Naive thymus-derived CD8-positive, alpha-beta T cell (primary cell): ENCODE measurements at regions not wholly inside any gene's neighbourhood (a gene's known extent, or its start where the extent isn't known, plus 50 kb on each side); places are given as distances from the start of the nearest gene placed in this dataset.

Experiments
- ATAC-seq, 2 donors: fragments of 150-1000 bp; cut with Tn5 transposase in 1 of 2; sonication (Bioruptor Pico), chemical (Tn5 transposase) in 1 of 2; 1 replicate in 1 of 2; 2 replicates in 1 of 2; pipeline ENCODE4 v1.10.0; 2021; ENCODE audit warnings: mild to moderate bottlenecking in 2 of 2, moderate library complexity in 2 of 2
- POLR2A ChIA-PET: fragments of 350-600 bp; sonication (Branson Sonifier 250); formaldehyde crosslinking; loops from one replicate; lab custom pipeline; 2021; ENCODE audit warnings: antibody characterized with exemption; lab: Charles Lee
- DNase-seq, 10 donors: peaks; one replicate each; pipeline versions ENCODE4 v3.0.0 to v3.0.0-alpha.2; 2020 to 2022
- H3K27ac Mint-ChIP-seq, 10 donors: one replicate each; pipeline ENCODE4 v1.8.0; 2020 to 2022; ENCODE audit warnings: mild to moderate bottlenecking in 10 of 10, mixed read lengths in 10 of 10, moderate library complexity in 4 of 10, inconsistent platforms in 1 of 10
- H3K27me3 Mint-ChIP-seq, 5 donors: one replicate each; pipeline ENCODE4 v1.8.0; 2021 to 2022; ENCODE audit warnings: mixed read lengths in 5 of 5
- H3K36me3 Mint-ChIP-seq, 3 donors: one replicate each; pipeline ENCODE4 v1.8.0; 2020 to 2022; ENCODE audit warnings: mixed read lengths in 3 of 3, mild to moderate bottlenecking in 2 of 3, inconsistent platforms in 1 of 3
- H3K4me1 Mint-ChIP-seq, 4 donors: one replicate each; pipeline ENCODE4 v1.8.0; 2021 to 2022; ENCODE audit warnings: mixed read lengths in 4 of 4
- H3K4me3 Mint-ChIP-seq, 10 donors: one replicate each; pipeline ENCODE4 v1.8.0; 2020 to 2022; ENCODE audit warnings: mild to moderate bottlenecking in 10 of 10, mixed read lengths in 10 of 10, moderate library complexity in 6 of 10, inconsistent platforms in 1 of 10
- H3K9me3 Mint-ChIP-seq, 9 donors: one replicate each; pipeline ENCODE4 v1.8.0; 2020 to 2022; ENCODE audit warnings: mixed read lengths in 9 of 9, mild to moderate bottlenecking in 3 of 9, inconsistent platforms in 1 of 9, moderate library complexity in 1 of 9

- no peak for ATAC-seq
- H3K4me3 Mint-ChIP-seq: no peak overlapping the region
- peaks cover 0 to 4% (median 0%) of the 10 kb centered on the region in 5 donors for H3K27me3 Mint-ChIP-seq
- no peaks in the 10 kb centered on the region for H3K36me3 Mint-ChIP-seq
- no peak for DNase-seq
- no peaks in the 10 kb centered on the region for H3K4me1 Mint-ChIP-seq
- peaks cover 0 to 1% (median 0%) of the 10 kb centered on the region in 9 donors for H3K9me3 Mint-ChIP-seq
- POLR2A ChIA-PET: no interaction called here
- no peak overlapping the region for H3K27ac Mint-ChIP-seq
These were observed 395.9 kb downstream of the SAMD5 start for GRCh38 chr6:147904416-147904815.

- H3K36me3 Mint-ChIP-seq: no peaks in the 10 kb centered on the region
- no peaks in the 10 kb centered on the region for H3K4me1 Mint-ChIP-seq
- POLR2A ChIA-PET: no interaction called here
- ATAC-seq: no peak
- H3K9me3 Mint-ChIP-seq: peaks cover 0 to 2% (median 0%) of the 10 kb centered on the region in 9 donors
- H3K27ac Mint-ChIP-seq: no peak overlapping the region
- peaks cover 0 to 4% (median 0%) of the 10 kb centered on the region in 5 donors for H3K27me3 Mint-ChIP-seq
- DNase-seq: no peak
- H3K4me3 Mint-ChIP-seq: no peak overlapping the region
These were observed 397.2 kb downstream of the SAMD5 start for GRCh38 chr6:147905711-147906110.

GRCh38 chr6:147906361-147906760, 397.9 kb downstream of the SAMD5 start:
- no peak for DNase-seq
- Mint-ChIP-seq H3K4me3 (no peak overlapping the region), H3K9me3 (peaks cover 0 to 2% (median 0%) of the 10 kb centered on the region in 9 donors), H3K27me3 (peaks cover 0 to 4% (median 0%) of the 10 kb centered on the region in 5 donors), H3K27ac (peak overlapping the region in 1 of 10 donors; percentile 54), H3K36me3 (no peaks in the 10 kb centered on the region), H3K4me1 (no peaks in the 10 kb centered on the region)
- POLR2A ChIA-PET: no interaction called here
- ATAC-seq: no peak

- H3K4me3 Mint-ChIP-seq: no peak overlapping the region
- no peak overlapping the region for H3K27ac Mint-ChIP-seq
- no peaks in the 10 kb centered on the region for H3K27me3 Mint-ChIP-seq
- POLR2A ChIA-PET: no interaction called here
- H3K9me3 Mint-ChIP-seq: peaks cover 0 to 6% (median under 1%) of the 10 kb centered on the region in 9 donors
- DNase-seq (no peak), ATAC-seq (no peak)
- H3K36me3 Mint-ChIP-seq: no peaks in the 10 kb centered on the region
- no peaks in the 10 kb centered on the region for H3K4me1 Mint-ChIP-seq
These were observed 401.1 kb downstream of the SAMD5 start for GRCh38 chr6:147909640-147910039.

- no peaks in the 10 kb centered on the region for H3K27me3 Mint-ChIP-seq
- POLR2A ChIA-PET: no interaction called here
- H3K9me3 Mint-ChIP-seq: peaks cover 0 to 10% (median 2%) of the 10 kb centered on the region in 9 donors
- H3K36me3 Mint-ChIP-seq: no peaks in the 10 kb centered on the region
- DNase-seq (no peak), ATAC-seq (no peak)
- H3K27ac Mint-ChIP-seq: no peak overlapping the region
- no peak overlapping the region for H3K4me3 Mint-ChIP-seq
- H3K4me1 Mint-ChIP-seq: no peaks in the 10 kb centered on the region
These were observed 401.8 kb downstream of the SAMD5 start for GRCh38 chr6:147910281-147910680.

- POLR2A ChIA-PET: no interaction called here
- no peaks in the 10 kb centered on the region for H3K36me3 Mint-ChIP-seq
- H3K27me3 Mint-ChIP-seq: no peaks in the 10 kb centered on the region
- H3K4me1 Mint-ChIP-seq: no peaks in the 10 kb centered on the region
- ATAC-seq (no peak), DNase-seq (no peak)
- H3K9me3 Mint-ChIP-seq: peaks cover 0 to 10% (median 2%) of the 10 kb centered on the region in 9 donors
- H3K4me3 Mint-ChIP-seq: no peak overlapping the region
- H3K27ac Mint-ChIP-seq: no peak overlapping the region
These were observed 402.6 kb downstream of the SAMD5 start for GRCh38 chr6:147911057-147911456.

- H3K4me1 Mint-ChIP-seq: no peaks in the 10 kb centered on the region
- no peak overlapping the region for H3K4me3 Mint-ChIP-seq
- POLR2A ChIA-PET: no interaction called here
- DNase-seq (no peak), ATAC-seq (no peak)
- no peak overlapping the region for H3K27ac Mint-ChIP-seq
- H3K27me3 Mint-ChIP-seq: no peaks in the 10 kb centered on the region
- peaks cover 0 to 10% (median 2%) of the 10 kb centered on the region in 9 donors for H3K9me3 Mint-ChIP-seq
- no peaks in the 10 kb centered on the region for H3K36me3 Mint-ChIP-seq
These were observed 403.2 kb downstream of the SAMD5 start for GRCh38 chr6:147911686-147912085.

- no peak overlapping the region for H3K4me3 Mint-ChIP-seq
These were observed 414.3 kb downstream of the SAMD5 start for GRCh38 chr6:147922799-147923198.

GRCh38 chr6:147924598-147924997, 416.1 kb downstream of the SAMD5 start:
- Mint-ChIP-seq H3K27me3 (peaks cover 0 to 10% (median 0%) of the 10 kb centered on the region in 5 donors), H3K36me3 (peaks cover 0 to 10% (median 0%) of the 10 kb centered on the region in 3 donors), H3K27ac (no peak overlapping the region), H3K4me3 (no peak overlapping the region), H3K9me3 (peaks cover 12 to 39% (median 18%) of the 10 kb centered on the region in 9 donors), H3K4me1 (no peaks in the 10 kb centered on the region)
- POLR2A ChIA-PET: no interaction called here
- ATAC-seq (no peak), DNase-seq (no peak)

More at GRCh38 chr6:147922799-147923198, 414.3 kb downstream of the SAMD5 start:
- no peak for DNase-seq
- no peaks in the 10 kb centered on the region for H3K4me1 Mint-ChIP-seq
- ATAC-seq: no peak
- H3K27me3 Mint-ChIP-seq: peaks cover 0 to under 1% (median 0%) of the 10 kb centered on the region in 5 donors
- H3K36me3 Mint-ChIP-seq: peaks cover 0 to 6% (median 0%) of the 10 kb centered on the region in 3 donors
- no peak overlapping the region for H3K27ac Mint-ChIP-seq
- H3K9me3 Mint-ChIP-seq: peaks cover 9 to 44% (median 17%) of the 10 kb centered on the region in 9 donors
- POLR2A ChIA-PET: no interaction called here

- POLR2A ChIA-PET: no interaction called here
- Mint-ChIP-seq H3K4me1 (no peaks in the 10 kb centered on the region), H3K27ac (no peak overlapping the region), H3K27me3 (peaks cover 0 to 20% (median 2%) of the 10 kb centered on the region in 5 donors), H3K9me3 (peaks cover 13 to 43% (median 20%) of the 10 kb centered on the region in 9 donors), H3K4me3 (no peak overlapping the region), H3K36me3 (peaks cover 0 to 10% (median 0%) of the 10 kb centered on the region in 3 donors)
- no peak for ATAC-seq
- no peak for DNase-seq
These were observed 416.8 kb upstream of the SASH1 start for GRCh38 chr6:147925826-147926225.

- DNase-seq: no peak
- ATAC-seq: no peak
- no peak overlapping the region for H3K4me3 Mint-ChIP-seq
- POLR2A ChIA-PET: no interaction called here
- H3K27ac Mint-ChIP-seq: no peak overlapping the region
- peaks cover 7 to 34% (median 20%) of the 10 kb centered on the region in 9 donors for H3K9me3 Mint-ChIP-seq
- no peaks in the 10 kb centered on the region for H3K4me1 Mint-ChIP-seq
- peaks cover 0 to 9% (median 0%) of the 10 kb centered on the region in 3 donors for H3K36me3 Mint-ChIP-seq
- peaks cover 0 to 37% (median 2%) of the 10 kb centered on the region in 5 donors for H3K27me3 Mint-ChIP-seq
These were observed 411.9 kb upstream of the SASH1 start for GRCh38 chr6:147930745-147931144.

- no peak for ATAC-seq
- no peak for DNase-seq
- POLR2A ChIA-PET: no interaction called here
- peaks cover 4 to 18% (median 11%) of the 10 kb centered on the region in 9 donors for H3K9me3 Mint-ChIP-seq
- H3K4me3 Mint-ChIP-seq: no peak overlapping the region
- peaks cover 0 to 37% (median 2%) of the 10 kb centered on the region in 5 donors for H3K27me3 Mint-ChIP-seq
- H3K36me3 Mint-ChIP-seq: peaks cover 0 to under 1% (median 0%) of the 10 kb centered on the region in 3 donors
- no peaks in the 10 kb centered on the region for H3K4me1 Mint-ChIP-seq
- H3K27ac Mint-ChIP-seq: no peak overlapping the region
These were observed 409.4 kb upstream of the SASH1 start for GRCh38 chr6:147933224-147933623.

- H3K9me3 Mint-ChIP-seq: peaks cover 0 to 10% (median 4%) of the 10 kb centered on the region in 9 donors
- H3K27me3 Mint-ChIP-seq: peaks cover 0 to 23% (median 0%) of the 10 kb centered on the region in 5 donors
- DNase-seq: no peak
- no peaks in the 10 kb centered on the region for H3K4me1 Mint-ChIP-seq
- H3K4me3 Mint-ChIP-seq: no peak overlapping the region
- POLR2A ChIA-PET: no interaction called here
- H3K36me3 Mint-ChIP-seq: no peaks in the 10 kb centered on the region
- no peak overlapping the region for H3K27ac Mint-ChIP-seq
- ATAC-seq: no peak
These were observed 407.0 kb upstream of the SASH1 start for GRCh38 chr6:147935656-147936055.
